A549 (cell line): ENCODE measurements at regions not wholly inside any gene's neighbourhood (a gene's known extent, or its start where the extent isn't known, plus 50 kb on each side); places are given as distances from the start of the nearest gene placed in this dataset.

ENCODE experiments used
- ATAC-seq, 2 experiments: fragments of 200-7000 bp in 1 of 2; fragments of >200 bp in 1 of 2; cut with Nextera tagmentation in 1 of 2; cut with Tn5 transposase in 1 of 2; 3 replicates each; pipeline versions ENCODE4 v1.8.0 to v1.9.1; 2018 to 2020; ENCODE audit warnings: mild to moderate bottlenecking in 1 of 2, moderate library complexity in 1 of 2
- CTCF ChIA-PET: fragments of 300-600 bp; sonication (Branson Sonifier 250); formaldehyde crosslinking; extraction: SDS; loops from one replicate; lab custom pipeline; 2021; ENCODE audit warnings: antibody characterized with exemption, inconsistent platforms; lab: Yijun Ruan, JAX
- POLR2A ChIA-PET: fragments of 350-600 bp; formaldehyde crosslinking; extraction: SDS; loops from one replicate; lab custom pipeline; 2021; ENCODE audit warnings: antibody characterized with exemption, inconsistent platforms; lab: Yijun Ruan, JAX
- DNase-seq, 2 experiments: peaks; one replicate each; pipeline versions ENCODE4 v3.0.0 to v3.0.0-alpha.2; 2011 to 2016; ENCODE audit warnings: low read depth in 1 of 2, low spot score in 1 of 2
- FAIRE-seq: peaks from 2 replicates; lab custom pipeline; 2011; peaks lifted over from hg19 to GRCh38; lab: Jason Lieb, UNC
- H3K27ac ChIP-seq, 2 experiments: fragments of >200 bp; sonication (Bioruptor Twin); formaldehyde crosslinking; 3 replicates each; pipeline ENCODE4 v1.5.1; 2016 to 2017
- H3K4me1 ChIP-seq: fragments of >200 bp; sonication (Bioruptor Twin); formaldehyde crosslinking; 3 replicates; pipeline ENCODE4 v1.6.1; 2016
- H3K4me2 ChIP-seq: fragments of >200 bp; sonication (Bioruptor Twin); formaldehyde crosslinking; 3 replicates; pipeline ENCODE4 v1.6.1; 2016
- H3K4me3 ChIP-seq: fragments of >200 bp; sonication (Bioruptor Twin); formaldehyde crosslinking; 3 replicates; pipeline ENCODE4 v1.5.1; 2016
- H3K9me3 ChIP-seq: fragments of >200 bp; sonication (Bioruptor Twin); formaldehyde crosslinking; 3 replicates; pipeline ENCODE4 v1.6.1; 2016
- BHLHE40 ChIP-seq: IDR thresholded peaks from 2 replicates; pipeline ENCODE4 v1.6.1; 2012; ENCODE audit warnings: low read depth, low read length, inconsistent platforms
- CBX8 ChIP-seq: fragments of 200-600 bp; sonication (generic); IDR thresholded peaks from 2 replicates; pipeline ENCODE4 v1.6.1; 2016
- CEBPB ChIP-seq, 2 experiments: fragments of >200 bp in 1 of 2; sonication (Bioruptor Twin) in 1 of 2; formaldehyde crosslinking in 1 of 2; IDR thresholded peaks; 2 replicates each; pipeline ENCODE4 v1.6.1; 2012 to 2016
- CHD2 ChIP-seq: fragments of 150-350 bp; IDR thresholded peaks from 2 replicates; pipeline ENCODE4 v1.6.1; 2014; ENCODE audit warnings: low read length; ENCODE audit not compliant: partially characterized antibody
- ESRRA ChIP-seq: fragments of 150-350 bp; IDR thresholded peaks from 2 replicates; pipeline ENCODE4 v1.6.1; 2014; ENCODE audit warnings: mild to moderate bottlenecking, low read length, borderline replicate concordance
- FOSL2 ChIP-seq, 2 experiments: fragments of 450-650 bp in 1 of 2; fragments of >200 bp in 1 of 2; sonication (Bioruptor Twin) in 1 of 2; formaldehyde crosslinking; IDR thresholded peaks; 2 replicates each; pipeline versions ENCODE4 v1.5.0 to v1.6.1; 2016 to 2020; ENCODE audit warnings: mild to moderate bottlenecking in 1 of 2, moderate library complexity in 1 of 2
- FOXS1 ChIP-seq: fragments of 250-450 bp; sonication (Bioruptor Pico); IDR thresholded peaks from 2 replicates; pipeline ENCODE4 v1.5.0; 2020; ENCODE audit warnings: mild to moderate bottlenecking, moderate library complexity
- HOXA7 ChIP-seq: fragments of 250-450 bp; sonication (Bioruptor Pico); IDR thresholded peaks from 2 replicates; pipeline ENCODE4 v1.5.0; 2020; ENCODE audit warnings: mild to moderate bottlenecking, moderate library complexity
- HOXB5 ChIP-seq: fragments of 250-450 bp; sonication (Bioruptor Pico); IDR thresholded peaks from 2 replicates; pipeline ENCODE4 v1.5.0; 2020; ENCODE audit warnings: mild to moderate bottlenecking, moderate library complexity
- MAFK ChIP-seq: fragments of 450-650 bp; IDR thresholded peaks from 2 replicates; pipeline ENCODE4 v1.6.1; 2014; ENCODE audit not compliant: partially characterized antibody
- NPAS2 ChIP-seq: fragments of 250-450 bp; sonication (Bioruptor Pico); IDR thresholded peaks from 2 replicates; pipeline ENCODE4 v1.8.0; 2022; ENCODE audit warnings: mild to moderate bottlenecking, moderate library complexity, borderline replicate concordance
- NR3C1 ChIP-seq: fragments of >200 bp; sonication (Bioruptor Twin); formaldehyde crosslinking; IDR thresholded peaks from 3 replicates; pipeline ENCODE4 v1.6.1; 2017
- POLR2A ChIP-seq: IDR thresholded peaks from 2 replicates; pipeline ENCODE4 v1.6.1; 2012; ENCODE audit warnings: mild to moderate bottlenecking, low read length
- POLR2AphosphoS2 ChIP-seq: conservative IDR thresholded peaks from 2 replicates; pipeline ENCODE4 v1.6.1; 2012; ENCODE audit warnings: low read length, improper control_type of control experiment, inconsistent platforms
- RARB ChIP-seq: fragments of 250-450 bp; sonication (Bioruptor Pico); IDR thresholded peaks from 2 replicates; pipeline ENCODE4 v1.8.0; 2021; ENCODE audit warnings: mild to moderate bottlenecking, moderate library complexity
- RFX5 ChIP-seq: fragments of 450-650 bp; IDR thresholded peaks from 2 replicates; pipeline ENCODE4 v1.7.1; 2014; ENCODE audit warnings: antibody characterized with exemption, mild to moderate bottlenecking, moderate library complexity
- RNF2 ChIP-seq: fragments of 200-600 bp; sonication (generic); IDR thresholded peaks from 2 replicates; pipeline ENCODE4 v1.6.1; 2016; ENCODE audit warnings: low read depth, mild to moderate bottlenecking, antibody characterized with exemption, moderate library complexity, borderline replicate concordance
- ZFP36 ChIP-seq: fragments of 450-650 bp; IDR thresholded peaks from 2 replicates; pipeline ENCODE4 v1.6.1; 2014; ENCODE audit warnings: borderline replicate concordance; ENCODE audit not compliant: partially characterized antibody
- ZNF302 ChIP-seq: fragments of 250-450 bp; sonication (Bioruptor Pico); IDR thresholded peaks from 2 replicates; pipeline ENCODE4 v1.9.0; 2021; ENCODE audit warnings: inconsistent platforms, mild to moderate bottlenecking, moderate library complexity
- WGBS: methylation state at CpG from one replicate; pipeline ENCODE4 v1.1.6; 2017; ENCODE audit errors: missing lambda C conversion rate; 5-methylcytosine and 5-hydroxymethylcytosine counted together
- TF ChIP-seq, protein P1 (sequence below): fragments of >200 bp; sonication (Bioruptor Twin); formaldehyde crosslinking; IDR thresholded peaks from 3 replicates; pipeline ENCODE4 v1.6.1; 2016
- TF ChIP-seq, protein P2 (sequence below): fragments of 250-450 bp; sonication (Bioruptor Pico); IDR thresholded peaks from 2 replicates; pipeline ENCODE4 v1.5.0; 2020; ENCODE audit warnings: low read depth, mild to moderate bottlenecking, moderate library complexity
- TF ChIP-seq, protein P3 (sequence below): fragments of 250-450 bp; sonication (Bioruptor Pico); IDR thresholded peaks from 2 replicates; pipeline ENCODE4 v1.5.0; 2021; ENCODE audit warnings: mild to moderate bottlenecking, moderate library complexity, borderline replicate concordance

DNA sequence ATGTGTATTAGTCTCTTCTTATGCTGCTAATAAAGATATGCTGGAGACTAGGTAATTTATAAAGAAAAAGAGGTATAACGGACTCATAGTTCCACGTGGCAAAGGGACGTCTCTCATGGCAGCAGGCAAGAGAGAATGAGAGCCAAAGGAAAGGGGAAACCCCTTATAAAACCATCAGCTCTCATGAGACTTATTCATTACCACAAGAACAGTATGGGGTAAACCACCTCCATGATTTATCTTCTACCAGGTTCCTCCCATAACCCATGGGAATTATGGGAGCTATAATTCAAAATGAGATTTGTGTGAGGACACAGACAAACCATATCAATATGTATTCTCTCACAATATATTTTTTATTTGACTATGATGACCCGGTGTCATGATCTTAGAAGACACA lies 109.1 kb downstream of the UTRN start:
- CTCF ChIA-PET = no interaction called here
- DNase-seq (no peak), ATAC-seq (no peak), FAIRE-seq (no peak)
- WGBS = 77% methylated on average over 4 of the region's 4 CpGs
- Histone ChIP-seq H3K27ac (no peak overlapping the region), H3K4me3 (no peak overlapping the region), H3K4me2 (no peak overlapping the region), H3K9me3 (peaks cover 8% of the 10 kb centered on the region; the same call in 2 of the 3 replicates), H3K4me1 (peaks cover 11% of the 10 kb centered on the region; the same call in 2 of the 3 replicates)
- TF ChIP-seq, protein P1, sequence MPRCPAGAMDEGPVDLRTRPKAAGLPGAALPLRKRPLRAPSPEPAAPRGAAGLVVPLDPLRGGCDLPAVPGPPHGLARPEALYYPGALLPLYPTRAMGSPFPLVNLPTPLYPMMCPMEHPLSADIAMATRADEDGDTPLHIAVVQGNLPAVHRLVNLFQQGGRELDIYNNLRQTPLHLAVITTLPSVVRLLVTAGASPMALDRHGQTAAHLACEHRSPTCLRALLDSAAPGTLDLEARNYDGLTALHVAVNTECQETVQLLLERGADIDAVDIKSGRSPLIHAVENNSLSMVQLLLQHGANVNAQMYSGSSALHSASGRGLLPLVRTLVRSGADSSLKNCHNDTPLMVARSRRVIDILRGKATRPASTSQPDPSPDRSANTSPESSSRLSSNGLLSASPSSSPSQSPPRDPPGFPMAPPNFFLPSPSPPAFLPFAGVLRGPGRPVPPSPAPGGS = no peak
- TF ChIP-seq NPAS2 (CRISPR knock-in tag) = no peak
- no peak for TF ChIP-seq RFX5
- TF ChIP-seq HOXA7 (CRISPR knock-in tag) = no peak
- no peak for TF ChIP-seq ZNF302 (CRISPR knock-in tag)
- no peak for TF ChIP-seq POLR2AphosphoS2
- TF ChIP-seq RARB = no peak
- TF ChIP-seq, protein P2, sequence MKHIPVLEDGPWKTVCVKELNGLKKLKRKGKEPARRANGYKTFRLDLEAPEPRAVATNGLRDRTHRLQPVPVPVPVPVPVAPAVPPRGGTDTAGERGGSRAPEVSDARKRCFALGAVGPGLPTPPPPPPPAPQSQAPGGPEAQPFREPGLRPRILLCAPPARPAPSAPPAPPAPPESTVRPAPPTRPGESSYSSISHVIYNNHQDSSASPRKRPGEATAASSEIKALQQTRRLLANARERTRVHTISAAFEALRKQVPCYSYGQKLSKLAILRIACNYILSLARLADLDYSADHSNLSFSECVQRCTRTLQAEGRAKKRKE (CRISPR knock-in tag) = no peak
- no peak for TF ChIP-seq RNF2
- TF ChIP-seq CEBPB (IDR thresholded peaks at IDR 0.05) = no peak
- no peak for TF ChIP-seq MAFK
- TF ChIP-seq BHLHE40 = no peak
- no peak for TF ChIP-seq NR3C1
- TF ChIP-seq CHD2 = no peak
- TF ChIP-seq, protein P3, sequence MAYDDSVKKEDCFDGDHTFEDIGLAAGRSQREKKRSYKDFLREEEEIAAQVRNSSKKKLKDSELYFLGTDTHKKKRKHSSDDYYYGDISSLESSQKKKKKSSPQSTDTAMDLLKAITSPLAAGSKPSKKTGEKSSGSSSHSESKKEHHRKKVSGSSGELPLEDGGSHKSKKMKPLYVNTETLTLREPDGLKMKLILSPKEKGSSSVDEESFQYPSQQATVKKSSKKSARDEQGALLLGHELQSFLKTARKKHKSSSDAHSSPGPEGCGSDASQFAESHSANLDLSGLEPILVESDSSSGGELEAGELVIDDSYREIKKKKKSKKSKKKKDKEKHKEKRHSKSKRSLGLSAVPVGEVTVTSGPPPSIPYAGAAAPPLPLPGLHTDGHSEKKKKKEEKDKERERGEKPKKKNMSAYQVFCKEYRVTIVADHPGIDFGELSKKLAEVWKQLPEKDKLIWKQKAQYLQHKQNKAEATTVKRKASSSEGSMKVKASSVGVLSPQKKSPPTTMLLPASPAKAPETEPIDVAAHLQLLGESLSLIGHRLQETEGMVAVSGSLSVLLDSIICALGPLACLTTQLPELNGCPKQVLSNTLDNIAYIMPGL (CRISPR knock-in tag) = no peak
- TF ChIP-seq FOXS1 = no peak
- TF ChIP-seq HOXB5 (CRISPR knock-in tag) = no peak
- POLR2A ChIA-PET = no interaction called here

DNA sequence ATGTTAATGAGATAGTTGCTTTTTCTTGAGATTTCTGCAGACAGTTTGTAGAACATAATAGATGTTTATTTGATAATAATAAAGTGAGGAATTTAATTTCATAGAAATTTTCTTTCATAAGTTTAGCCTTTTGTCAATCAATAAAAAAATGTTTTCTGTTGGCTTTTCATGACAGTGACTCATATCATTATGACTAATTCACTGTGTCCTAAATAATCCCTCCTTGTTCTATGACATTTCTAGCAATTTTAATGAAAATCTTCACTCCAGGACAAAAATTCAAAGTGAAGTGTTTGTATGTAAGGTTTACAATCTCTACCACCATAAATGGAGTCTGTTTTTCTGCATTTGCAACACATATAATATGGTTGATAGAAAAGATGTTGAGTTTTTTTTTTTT lies 109.9 kb downstream of the UTRN start:
- Histone ChIP-seq H3K4me1 (peaks cover 11% of the 10 kb centered on the region; the same call in 2 of the 3 replicates), H3K4me2 (peak overlapping the region; percentile 25; the same call in 1 of the 3 replicates), H3K4me3 (no peak overlapping the region), H3K27ac (no peak overlapping the region)
- CTCF ChIA-PET = no interaction called here
- ATAC-seq (no peak), DNase-seq (no peak)
- no peak for TF ChIP-seq CEBPB (IDR thresholded peaks at IDR 0.05)
- TF ChIP-seq FOSL2 (IDR thresholded peaks at IDR 0.05) = no peak
- peak; percentile 54; the same call in 1 of the 2 replicates for TF ChIP-seq FOSL2 (CRISPR knock-in tag; IDR thresholded peaks at IDR 0.05)
- TF ChIP-seq, all 56 proteins: peak for 1
- peaks cover 8% of the 10 kb centered on the region; the same call in 2 of the 3 replicates for H3K9me3 ChIP-seq
- POLR2A ChIA-PET = no interaction called here
- FAIRE-seq = no peak

DNA sequence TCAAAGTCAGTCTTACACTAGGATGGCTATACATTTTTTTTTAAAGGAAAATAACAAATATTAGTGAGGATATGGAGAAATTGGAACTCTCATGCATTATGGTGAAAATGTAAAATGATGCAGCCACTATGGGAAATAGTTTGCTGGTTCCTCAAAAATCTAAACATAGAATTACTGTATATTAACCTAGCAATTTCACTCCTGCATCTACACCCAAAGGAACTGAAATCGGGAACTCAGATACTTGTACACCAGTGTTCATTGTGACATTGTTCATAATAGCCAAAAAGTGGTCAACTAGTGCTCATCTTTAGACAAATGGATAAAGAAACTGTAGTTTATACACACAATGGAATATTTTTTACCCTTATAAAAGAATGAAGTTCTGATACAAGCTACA lies 110.7 kb downstream of the UTRN start:
- no peak for ATAC-seq
- POLR2A ChIA-PET = no interaction called here

More for the DNA sequence above, 110.7 kb downstream of the UTRN start:
- TF ChIP-seq CBX8 (no peak), NR3C1 (no peak), HOXB5 (CRISPR knock-in tag) (no peak), FOSL2 (IDR thresholded peaks at IDR 0.05) (no peak), FOSL2 (CRISPR knock-in tag; IDR thresholded peaks at IDR 0.05) (no peak), POLR2A (no peak), ESRRA (no peak), BHLHE40 (no peak), ZFP36 (no peak), POLR2AphosphoS2 (no peak)
- H3K27ac ChIP-seq = no peak overlapping the region
- 100% methylated on average over 1 of the region's 1 CpG for WGBS
- CTCF ChIA-PET = no interaction called here
- no peak overlapping the region for H3K4me3 ChIP-seq
- DNase-seq (no peak), FAIRE-seq (no peak)
- H3K4me2 ChIP-seq = no peak overlapping the region
- H3K9me3 ChIP-seq = peaks cover 8% of the 10 kb centered on the region; the same call in 2 of the 3 replicates
- peaks cover 11% of the 10 kb centered on the region; the same call in 2 of the 3 replicates for H3K4me1 ChIP-seq
